H1 (cell line): ENCODE measurements at regions not wholly inside any gene's neighbourhood (a gene's known extent, or its start where the extent isn't known, plus 50 kb on each side); places are given as distances from the start of the nearest gene placed in this dataset.

ENCODE experiments used
- CTCF ChIA-PET: fragments of 300-600 bp; sonication (Branson Sonifier 250); formaldehyde crosslinking; loops from one replicate; lab custom pipeline; 2021; ENCODE audit not compliant: partially characterized antibody; lab: Charles Lee
- POLR2A ChIA-PET: fragments of 300-600 bp; sonication (Branson Sonifier 250); formaldehyde crosslinking; loops from one replicate; lab custom pipeline; 2021; ENCODE audit warnings: inconsistent platforms; ENCODE audit not compliant: partially characterized antibody; lab: Charles Lee
- DNase-seq, 2 experiments: peaks; one replicate each; pipeline versions ENCODE4 v3.0.0 to v3.0.0-alpha.2; 2010 to 2022; ENCODE audit warnings: low spot score in 2 of 2, low read depth in 1 of 2, mixed read lengths in 1 of 2
- FAIRE-seq: peaks from 2 replicates; lab custom pipeline; 2011; peaks lifted over from hg19 to GRCh38; lab: Jason Lieb, UNC
- H2AFZ ChIP-seq: 2 replicates; pipeline ENCODE4 v1.8.1; 2012; ENCODE audit warnings: low read length, inconsistent platforms
- H2AK5ac ChIP-seq: 2 replicates; pipeline ENCODE4 v1.6.1; 2013; ENCODE audit warnings: low read depth, low read length
- H2BK120ac ChIP-seq: replicated peaks from 2 replicates; pipeline ENCODE3; 2013; ENCODE audit warnings: low read depth, low read length, inconsistent platforms
- H2BK12ac ChIP-seq: 2 replicates; pipeline ENCODE4 v1.6.1; 2013; ENCODE audit warnings: low read depth, low read length
- H2BK15ac ChIP-seq: 2 replicates; pipeline ENCODE4 v1.6.1; 2013; ENCODE audit warnings: low read length
- H2BK20ac ChIP-seq: 2 replicates; pipeline ENCODE4 v1.6.1; 2013; ENCODE audit warnings: low read length
- H2BK5ac ChIP-seq: 2 replicates; pipeline ENCODE4 v1.6.1; 2013; ENCODE audit warnings: low read depth, low read length
- H3K14ac ChIP-seq: 2 replicates; pipeline ENCODE4 v1.6.1; 2013; ENCODE audit warnings: inconsistent platforms; ENCODE audit not compliant: insufficient read length
- H3K18ac ChIP-seq: 2 replicates; pipeline ENCODE4 v1.6.1; 2013; ENCODE audit warnings: low read length; ENCODE audit errors: extremely low read depth
- H3K23ac ChIP-seq: 2 replicates; pipeline ENCODE4 v1.6.1; 2013; ENCODE audit warnings: inconsistent platforms; ENCODE audit not compliant: insufficient read length
- H3K23me2 ChIP-seq: 2 replicates; pipeline ENCODE4 v1.6.1; 2013; ENCODE audit warnings: low read depth, low read length
- H3K27ac ChIP-seq: 2 replicates; pipeline ENCODE4 v1.6.1; 2011; ENCODE audit warnings: low read depth, low read length, inconsistent platforms
- H3K27me3 ChIP-seq, 4 experiments: replicated peaks in 1 of 4; 1 replicate in 1 of 4; 2 replicates in 3 of 4; pipeline versions ENCODE4 v1.6.1 to v1.8.1; 2011 to 2013; ENCODE audit warnings: low read length in 3 of 4, mild to moderate bottlenecking in 3 of 4, inconsistent platforms in 2 of 4, mixed read lengths in 2 of 4, moderate library complexity in 1 of 4; ENCODE audit not compliant: control insufficient read depth in 3 of 4, insufficient read depth in 3 of 4; ENCODE audit errors: extremely low read depth in 1 of 4
- H3K36me3 ChIP-seq, 4 experiments: 2 replicates each; pipeline versions ENCODE4 v1.6.1 to v1.8.1; 2011 to 2013; ENCODE audit warnings: mild to moderate bottlenecking in 4 of 4, low read length in 3 of 4, moderate library complexity in 2 of 4, control low read depth in 1 of 4, inconsistent platforms in 1 of 4; ENCODE audit not compliant: insufficient read depth in 4 of 4, control insufficient read depth in 2 of 4
- H3K4ac ChIP-seq: replicated peaks from 2 replicates; pipeline ENCODE3; 2013; ENCODE audit warnings: low read length, low read depth, mixed read lengths, inconsistent platforms; ENCODE audit not compliant: insufficient read length
- H3K4me1 ChIP-seq, 4 experiments: replicated peaks in 1 of 4; 1 replicate in 1 of 4; 2 replicates in 3 of 4; pipeline versions ENCODE4 v1.6.1 to v1.8.1; 2011 to 2013; ENCODE audit warnings: low read length in 3 of 4, inconsistent platforms in 2 of 4, mixed read lengths in 1 of 4; ENCODE audit not compliant: insufficient read depth in 4 of 4, control insufficient read depth in 3 of 4
- H3K4me2 ChIP-seq, 2 experiments: 2 replicates each; pipeline versions ENCODE4 v1.6.1 to v1.8.1; 2011 to 2013; ENCODE audit warnings: low read depth in 2 of 2, low read length in 2 of 2, control low read depth in 1 of 2, inconsistent platforms in 1 of 2, mild to moderate bottlenecking in 1 of 2; ENCODE audit not compliant: insufficient read depth in 1 of 2
- H3K4me3 ChIP-seq, 4 experiments: fragments of 200-600, 300-600 bp in 1 of 4; sonication (generic), shearing (Covaris generic), sonication (Bioruptor Twin) in 1 of 4; 2 replicates each; pipeline versions ENCODE4 v1.5.1 to v1.8.1; 2011 to 2016; ENCODE audit warnings: low read length in 4 of 4, low read depth in 3 of 4, control low read depth in 2 of 4, inconsistent platforms in 2 of 4, mild to moderate bottlenecking in 2 of 4, mixed read lengths in 1 of 4, moderate library complexity in 1 of 4; ENCODE audit not compliant: insufficient read depth in 2 of 4; ENCODE audit errors: extremely low read depth in 1 of 4
- H3K56ac ChIP-seq: replicated peaks from 2 replicates; pipeline ENCODE3; 2013; ENCODE audit warnings: low read depth, mild to moderate bottlenecking, mixed read lengths, low read length, inconsistent platforms; ENCODE audit not compliant: insufficient read length
- H3K79me1 ChIP-seq: 2 replicates; pipeline ENCODE4 v1.6.1; 2013; ENCODE audit warnings: low read depth, low read length, control low read depth
- H3K79me2 ChIP-seq, 2 experiments: 2 replicates each; pipeline versions ENCODE4 v1.6.1 to v1.8.1; 2012 to 2013; ENCODE audit warnings: low read length in 2 of 2, mild to moderate bottlenecking in 2 of 2, inconsistent platforms in 1 of 2; ENCODE audit not compliant: insufficient read depth in 2 of 2, control insufficient read depth in 1 of 2
- H3K9ac ChIP-seq, 4 experiments: replicated peaks in 1 of 4; 1 replicate in 1 of 4; 2 replicates in 3 of 4; pipeline versions ENCODE4 v1.6.1 to v1.8.1; 2011 to 2013; ENCODE audit warnings: low read depth in 3 of 4, low read length in 3 of 4, control low read depth in 2 of 4, mild to moderate bottlenecking in 2 of 4, moderate library complexity in 2 of 4, inconsistent platforms in 1 of 4; ENCODE audit errors: extremely low read depth in 1 of 4
- H3K9me3 ChIP-seq, 2 experiments: 2 replicates each; pipeline versions ENCODE4 v1.6.1 to v1.8.1; 2012 to 2013; ENCODE audit warnings: mild to moderate bottlenecking in 2 of 2, moderate library complexity in 2 of 2, control low read depth in 1 of 2, inconsistent platforms in 1 of 2, low read depth in 1 of 2, low read length in 1 of 2, mixed read lengths in 1 of 2; ENCODE audit not compliant: insufficient read depth in 2 of 2
- H4K20me1 ChIP-seq, 2 experiments: replicated peaks in 1 of 2; 2 replicates each; pipeline versions ENCODE3 to v1.8.1; 2011 to 2013; ENCODE audit warnings: inconsistent platforms in 2 of 2, low read length in 2 of 2, mild to moderate bottlenecking in 1 of 2; ENCODE audit not compliant: insufficient read depth in 2 of 2, control insufficient read depth in 1 of 2
- H4K5ac ChIP-seq: 2 replicates; pipeline ENCODE4 v1.6.1; 2013; ENCODE audit warnings: low read length, low read depth, mixed read lengths, inconsistent platforms; ENCODE audit not compliant: insufficient read length
- H4K8ac ChIP-seq: 2 replicates; pipeline ENCODE4 v1.8.0; 2013; ENCODE audit warnings: mild to moderate bottlenecking, moderate library complexity, low read length, inconsistent platforms; ENCODE audit not compliant: insufficient read depth; ENCODE audit errors: extremely low read depth
- H4K91ac ChIP-seq: replicated peaks from 2 replicates; pipeline ENCODE3; 2013; ENCODE audit warnings: low read length, mixed read lengths, inconsistent platforms; ENCODE audit not compliant: insufficient read length
- BRCA1 ChIP-seq: IDR thresholded peaks from 2 replicates; pipeline ENCODE4 v1.6.1; 2012; ENCODE audit warnings: low read depth, low read length, improper control_type of control experiment
- CTCF ChIP-seq, 3 experiments: IDR thresholded peaks; 1 replicate in 2 of 3; 2 replicates in 1 of 3; pipeline versions ENCODE4 v1.5.1 to v1.6.1; 2011; ENCODE audit warnings: low read length in 3 of 3, mild to moderate bottlenecking in 3 of 3, inconsistent platforms in 2 of 3, low read depth in 1 of 3, moderate library complexity in 1 of 3; ENCODE audit not compliant: insufficient read depth in 1 of 3; ENCODE audit errors: control extremely low read depth in 1 of 3
- GTF2F1 ChIP-seq: IDR thresholded peaks from 2 replicates; pipeline ENCODE4 v1.6.1; 2012; ENCODE audit warnings: low read depth, low read length, improper control_type of control experiment, borderline replicate concordance
- NANOG ChIP-seq: IDR thresholded peaks from 2 replicates; pipeline ENCODE4 v1.6.1; 2011; ENCODE audit warnings: low read length, low read depth, mild to moderate bottlenecking, inconsistent platforms; ENCODE audit not compliant: insufficient read depth, poor library complexity, severe bottlenecking
- RFX5 ChIP-seq: IDR thresholded peaks from 2 replicates; pipeline ENCODE4 v1.6.1; 2011; ENCODE audit warnings: low read depth, low read length, improper control_type of control experiment, borderline replicate concordance
- TAF1 ChIP-seq: IDR thresholded peaks from 2 replicates; pipeline ENCODE4 v1.6.1; 2011; ENCODE audit warnings: mild to moderate bottlenecking, low read depth, low read length
- ZNF274 ChIP-seq: IDR thresholded peaks from 2 replicates; pipeline ENCODE4 v1.7.0; 2012; ENCODE audit warnings: low read length, borderline replicate concordance; ENCODE audit errors: extremely low read depth
- WGBS, 2 experiments: shearing (Covaris generic) in 1 of 2; methylation state at CpG; one replicate each; pipeline versions ENCODE4 v1.1.6 to v1.1.7; 2013 to 2015; ENCODE audit warnings: low lambda C conversion rate in 2 of 2, mixed read lengths in 2 of 2, inconsistent platforms in 1 of 2, low coverage in 1 of 2, missing lambda C conversion rate in 1 of 2; ENCODE audit not compliant: insufficient replicate concordance in 2 of 2, insufficient coverage in 1 of 2, insufficient read length in 1 of 2; ENCODE audit errors: extremely low coverage in 1 of 2, missing lambda C conversion rate in 1 of 2; 5-methylcytosine and 5-hydroxymethylcytosine counted together

DNA sequence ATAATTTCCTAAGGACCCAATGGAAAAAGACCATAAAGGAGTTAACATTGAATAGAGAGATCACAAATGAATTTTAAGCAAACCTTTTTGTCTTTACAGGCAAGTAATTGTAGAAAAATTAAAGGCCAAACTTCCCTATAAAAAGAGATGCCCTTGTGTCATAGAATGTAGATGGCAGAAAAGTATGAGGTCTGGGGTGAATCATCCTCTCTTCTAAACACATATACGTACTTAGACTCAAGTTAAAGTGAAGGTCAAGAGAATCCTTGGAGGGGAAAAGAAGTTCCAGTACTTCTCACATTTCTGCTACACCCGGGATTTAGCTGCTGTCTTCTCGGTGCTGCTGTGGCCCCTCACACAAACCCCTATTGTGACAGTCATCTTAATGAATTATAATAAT is 116.2 kb upstream of the ARID2 start:
- Histone ChIP-seq H3K9me3 (no peaks in the 10 kb centered on the region), H4K5ac (no peak overlapping the region), H3K27me3 (no peaks in the 10 kb centered on the region), H3K14ac (no peak overlapping the region), H2BK120ac (no peak overlapping the region), H3K4me1 (no peaks in the 10 kb centered on the region), H3K23me2 (no peaks in the 10 kb centered on the region), H3K79me1 (no peaks in the 10 kb centered on the region), H3K79me2 (no peaks in the 10 kb centered on the region), H4K91ac (no peak overlapping the region), H3K4ac (no peak overlapping the region), H2BK5ac (no peak overlapping the region), H4K8ac (no peak overlapping the region), H2BK12ac (no peak overlapping the region), H3K18ac (no peak overlapping the region)
- no peak for DNase-seq
- POLR2A ChIA-PET = no interaction called here
- WGBS, 2 experiments = 84% methylated on average over 3 of the region's 3 CpGs; no CpG with 5 or more reads in 1 of the 2 experiments
- no peak for TF ChIP-seq CTCF (IDR thresholded peaks at IDR 0.05; ENCODE audit: control extremely low read depth in 1 of 3, insufficient read depth in 1 of 3, low read depth in 1 of 3, low read length in 3 of 3)
- TF ChIP-seq RFX5 = no peak
- no peak for TF ChIP-seq BRCA1
- TF ChIP-seq GTF2F1 = no peak
- TF ChIP-seq NANOG = no peak
- no peak for TF ChIP-seq ZNF274
- TF ChIP-seq TAF1 = no peak
- TF ChIP-seq, all 59 proteins: peak for 0
- CTCF ChIA-PET = interaction anchor here (1.0 kb wide), 1 partner anchor 10 kb away, joined by 3 read pairs; no protein-coding TSS in a partner anchor
- Histone ChIP-seq H3K36me3 (no peaks in the 10 kb centered on the region), H2AK5ac (no peak overlapping the region), H3K56ac (no peak overlapping the region), H3K9ac (no peak overlapping the region), H2AFZ (no peak overlapping the region), H2BK20ac (no peak overlapping the region), H3K23ac (no peak overlapping the region), H2BK15ac (no peak overlapping the region), H3K4me2 (no peak overlapping the region), H4K20me1 (no peaks in the 10 kb centered on the region), H3K4me3 (no peak overlapping the region), H3K27ac (no peak overlapping the region)
- FAIRE-seq = no peak
